Cardiac muscle cell (in vitro differentiated cells and primary cell): ENCODE measurements at regions not wholly inside any gene's neighbourhood (a gene's known extent, or its start where the extent isn't known, plus 50 kb on each side); places are given as distances from the start of the nearest gene placed in this dataset.
"Not testable (repeated sequence)": the region's sequence is repeated elsewhere in the genome, so short reads cannot be mapped to it uniquely, and the experiment has no call there.

Experiments used
- DNase-seq, 2 donors: peaks; one replicate each; pipeline versions ENCODE4 v3.0.0 to v3.0.0-alpha.2; 2010 to 2017; ENCODE audit warnings: low read depth in 1 of 2, low spot score in 1 of 2
- H3K27ac ChIP-seq: fragments of 200-600 bp; sonication (generic); 2 replicates; pipeline ENCODE4 v1.5.1; 2016
- H3K27me3 ChIP-seq: fragments of 200-600 bp; sonication (generic); 2 replicates; pipeline ENCODE4 v1.6.0; 2016; ENCODE audit warnings: control low read depth
- H3K36me3 ChIP-seq: fragments of 200-600 bp; sonication (generic); 2 replicates; pipeline ENCODE4 v1.5.1; 2016; ENCODE audit warnings: control low read depth
- H3K4me1 ChIP-seq: fragments of 200-600 bp; sonication (generic); 2 replicates; pipeline ENCODE4 v1.8.1; 2017; ENCODE audit warnings: low read depth, mild to moderate bottlenecking, mixed run types
- H3K4me3 ChIP-seq: fragments of 200-600 bp; sonication (generic); 2 replicates; pipeline ENCODE4 v1.5.1; 2016; ENCODE audit warnings: mild to moderate bottlenecking
- H3K9me3 ChIP-seq: fragments of 200-600 bp; sonication (generic); 2 replicates; pipeline ENCODE4 v1.5.1; 2017; ENCODE audit warnings: low read depth, mild to moderate bottlenecking, control low read depth
- CTCF ChIP-seq: IDR thresholded peaks from 2 replicates; pipeline ENCODE4 v1.5.1; 2012; ENCODE audit warnings: low read depth, mild to moderate bottlenecking, low read length

GRCh38 chrX:90848595-90848994 lies 586.0 kb upstream of the PABPC5 start:
- not testable (repeated sequence) for H3K27ac ChIP-seq, H3K9me3 ChIP-seq, DNase-seq, H3K36me3 ChIP-seq, H3K4me3 ChIP-seq, H3K4me1 ChIP-seq, H3K27me3 ChIP-seq

GRCh38 chrX:90883479-90883878 lies 551.2 kb upstream of the PABPC5 start:
- Histone ChIP-seq H3K27me3 (no peaks in the 10 kb centered on the region), H3K27ac (no peak overlapping the region), H3K36me3 (no peaks in the 10 kb centered on the region), H3K4me1 (no peaks in the 10 kb centered on the region), H3K4me3 (no peak overlapping the region), H3K9me3 (no peaks in the 10 kb centered on the region)
- TF ChIP-seq CTCF, result no peak
- no peak for DNase-seq

GRCh38 chrX:90914816-90915215 lies 519.8 kb upstream of the PABPC5 start:
- not testable (repeated sequence) for H3K27me3 ChIP-seq, DNase-seq, H3K27ac ChIP-seq, H3K4me1 ChIP-seq, H3K4me3 ChIP-seq, H3K9me3 ChIP-seq, H3K36me3 ChIP-seq

- not testable (repeated sequence) for H3K27ac ChIP-seq, H3K4me3 ChIP-seq, H3K9me3 ChIP-seq, H3K36me3 ChIP-seq, H3K4me1 ChIP-seq, H3K27me3 ChIP-seq
- peak in 1 of 2 donors; percentile 0 for DNase-seq
Observed at GRCh38 chrX:90946870-90947269, 487.8 kb upstream of the PABPC5 start.

GRCh38 chrX:90995191-90995590 lies 439.4 kb upstream of the PABPC5 start:
- H3K9me3 ChIP-seq, DNase-seq, H3K27me3 ChIP-seq, H3K4me1 ChIP-seq, H3K36me3 ChIP-seq, H3K4me3 ChIP-seq, H3K27ac ChIP-seq: not testable (repeated sequence)

GRCh38 chrX:91018111-91018510 lies 416.5 kb upstream of the PABPC5 start:
- H3K4me3 ChIP-seq, H3K36me3 ChIP-seq, H3K9me3 ChIP-seq, H3K27me3 ChIP-seq, H3K27ac ChIP-seq, H3K4me1 ChIP-seq: not testable (repeated sequence)
- DNase-seq, result peak in 1 of 2 donors; percentile 9

GRCh38 chrX:91039777-91040176 lies 394.9 kb upstream of the PABPC5 start:
- no peaks in the 10 kb centered on the region for H3K36me3 ChIP-seq
- DNase-seq, result no peak

GRCh38 chrX:91066104-91066503 lies 368.5 kb upstream of the PABPC5 start:
- Histone ChIP-seq H3K27me3 (no peaks in the 10 kb centered on the region), H3K4me1 (no peaks in the 10 kb centered on the region), H3K36me3 (no peaks in the 10 kb centered on the region), H3K9me3 (no peaks in the 10 kb centered on the region), H3K4me3 (no peak overlapping the region), H3K27ac (no peak overlapping the region)
- DNase-seq, result no peak
- TF ChIP-seq CTCF, result no peak

More at GRCh38 chrX:91039777-91040176, 394.9 kb upstream of the PABPC5 start:
- H3K4me1 ChIP-seq, result no peaks in the 10 kb centered on the region
- no peak overlapping the region for H3K4me3 ChIP-seq
- no peak overlapping the region for H3K27ac ChIP-seq
- no peaks in the 10 kb centered on the region for H3K27me3 ChIP-seq
- no peak for TF ChIP-seq CTCF
- no peaks in the 10 kb centered on the region for H3K9me3 ChIP-seq
